Sigmoid colon (tissue), 4 donors: ENCODE measurements at regions not wholly inside any gene's neighbourhood (a gene's known extent, or its start where the extent isn't known, plus 50 kb on each side); places are given as distances from the start of the nearest gene placed in this dataset.

ENCODE experiments used
- POLR2AphosphoS5 ChIP-seq, 4 donors: sonication (generic); formaldehyde crosslinking; IDR thresholded peaks; one replicate each; pipeline ENCODE4 v1.6.1; 2017; ENCODE audit warnings: antibody characterized with exemption in 4 of 4
- TF ChIP-seq, protein P1 (sequence below), 4 experiments: fragments of 450-650 bp in 3 of 4; fragments of 200-600 bp in 1 of 4; IDR thresholded peaks; one replicate each; pipeline ENCODE4 v1.5.1; 2016 to 2019; ENCODE audit warnings: antibody characterized with exemption in 4 of 4, mild to moderate bottlenecking in 3 of 4, moderate library complexity in 2 of 4

- TF ChIP-seq, protein P1, sequence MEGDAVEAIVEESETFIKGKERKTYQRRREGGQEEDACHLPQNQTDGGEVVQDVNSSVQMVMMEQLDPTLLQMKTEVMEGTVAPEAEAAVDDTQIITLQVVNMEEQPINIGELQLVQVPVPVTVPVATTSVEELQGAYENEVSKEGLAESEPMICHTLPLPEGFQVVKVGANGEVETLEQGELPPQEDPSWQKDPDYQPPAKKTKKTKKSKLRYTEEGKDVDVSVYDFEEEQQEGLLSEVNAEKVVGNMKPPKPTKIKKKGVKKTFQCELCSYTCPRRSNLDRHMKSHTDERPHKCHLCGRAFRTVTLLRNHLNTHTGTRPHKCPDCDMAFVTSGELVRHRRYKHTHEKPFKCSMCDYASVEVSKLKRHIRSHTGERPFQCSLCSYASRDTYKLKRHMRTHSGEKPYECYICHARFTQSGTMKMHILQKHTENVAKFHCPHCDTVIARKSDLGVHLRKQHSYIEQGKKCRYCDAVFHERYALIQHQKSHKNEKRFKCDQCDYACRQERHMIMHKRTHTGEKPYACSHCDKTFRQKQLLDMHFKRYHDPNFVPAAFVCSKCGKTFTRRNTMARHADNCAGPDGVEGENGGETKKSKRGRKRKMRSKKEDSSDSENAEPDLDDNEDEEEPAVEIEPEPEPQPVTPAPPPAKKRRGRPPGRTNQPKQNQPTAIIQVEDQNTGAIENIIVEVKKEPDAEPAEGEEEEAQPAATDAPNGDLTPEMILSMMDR (IDR thresholded peaks at IDR 0.05): no peak
- TF ChIP-seq POLR2AphosphoS5 (IDR thresholded peaks at IDR 0.05): no peak
Observed at GRCh38 chr9:17963498-17963897, 384.6 kb downstream of the SH3GL2 start.
